Tibial nerve (tissue), 3 donors: ENCODE measurements at regions not wholly inside any gene's neighbourhood (a gene's known extent, or its start where the extent isn't known, plus 50 kb on each side); places are given as distances from the start of the nearest gene placed in this dataset.

ENCODE experiments used
- CTCF ChIP-seq, 5 experiments: fragments of 200-600 bp in 3 of 5; fragments of 450-650 bp in 2 of 5; sonication (generic) in 3 of 5; IDR thresholded peaks; one replicate each; pipeline ENCODE4 v1.5.1; 2016 to 2019; ENCODE audit warnings: antibody characterized with exemption in 5 of 5, mild to moderate bottlenecking in 3 of 5, moderate library complexity in 2 of 5
- POLR2A ChIP-seq, 2 donors: fragments of 450-650 bp; IDR thresholded peaks; one replicate each; pipeline ENCODE4 v1.6.1; 2017; ENCODE audit warnings: antibody characterized with exemption in 2 of 2, mild to moderate bottlenecking in 2 of 2, moderate library complexity in 2 of 2

DNA sequence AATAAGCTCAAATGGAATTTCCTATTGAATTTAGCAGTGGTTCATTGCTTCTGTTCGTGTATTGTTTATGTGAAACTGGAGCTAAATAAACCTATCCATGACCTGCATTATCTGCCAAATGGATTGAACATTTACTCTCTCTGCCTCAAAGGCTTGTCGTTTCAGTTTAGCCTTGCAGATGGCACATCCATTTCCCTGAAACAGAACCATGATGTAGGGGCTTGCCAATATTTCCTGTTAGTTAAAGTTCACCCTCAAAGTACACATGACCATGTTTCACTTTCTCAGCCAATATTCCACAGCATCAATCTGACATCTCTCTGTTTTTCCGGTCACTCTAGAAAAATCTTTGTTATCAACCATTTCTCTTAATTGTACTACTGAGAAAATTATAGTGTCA lies 545.3 kb downstream of the TAF11L14 start:
- TF ChIP-seq CTCF (IDR thresholded peaks at IDR 0.05), result no peak
- TF ChIP-seq POLR2A (IDR thresholded peaks at IDR 0.05), result no peak
